GM18907 (cell line): ENCODE measurements at regions not wholly inside any gene's neighbourhood (a gene's known extent, or its start where the extent isn't known, plus 50 kb on each side); places are given as distances from the start of the nearest gene placed in this dataset.

Source experiments
- ATAC-seq: cut with Tn5 transposase; IDR thresholded peaks from one replicate; pipeline ENCODE4 v1.9.1; 2021; ENCODE audit warnings: mild to moderate bottlenecking, moderate library complexity; ENCODE audit not compliant: unreplicated experiment

DNA sequence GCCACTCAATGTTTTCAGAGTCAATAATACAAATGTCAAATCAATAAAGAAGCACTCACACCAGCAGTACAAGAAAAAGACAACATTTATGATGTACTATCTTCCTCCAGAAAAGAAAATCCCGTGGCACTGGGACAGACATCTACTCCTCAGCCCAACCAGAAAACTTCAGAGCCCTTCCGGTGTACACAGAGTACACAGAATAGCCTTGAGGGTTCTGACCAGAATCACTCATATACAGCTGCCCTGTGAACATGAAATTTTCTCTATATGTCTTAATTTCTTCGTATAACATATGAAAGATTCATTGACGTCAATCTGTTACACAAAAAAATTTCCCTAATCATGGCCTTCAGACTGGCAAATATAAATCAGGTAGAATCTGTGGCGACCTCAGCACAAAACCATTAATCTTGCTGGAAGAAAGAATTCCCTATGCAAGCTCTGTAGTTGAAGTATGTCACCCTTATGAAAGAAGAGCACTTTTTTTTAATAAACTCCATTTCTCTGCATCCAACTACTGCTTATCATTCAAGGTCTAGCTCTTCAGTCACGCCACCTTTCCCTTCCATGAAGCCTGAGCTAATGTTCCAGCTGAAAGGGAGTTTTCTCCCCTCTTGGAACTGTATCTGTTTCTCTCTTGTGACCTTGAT is 53.8 kb upstream of the PLAAT1 start:
- ATAC-seq = no peak

DNA sequence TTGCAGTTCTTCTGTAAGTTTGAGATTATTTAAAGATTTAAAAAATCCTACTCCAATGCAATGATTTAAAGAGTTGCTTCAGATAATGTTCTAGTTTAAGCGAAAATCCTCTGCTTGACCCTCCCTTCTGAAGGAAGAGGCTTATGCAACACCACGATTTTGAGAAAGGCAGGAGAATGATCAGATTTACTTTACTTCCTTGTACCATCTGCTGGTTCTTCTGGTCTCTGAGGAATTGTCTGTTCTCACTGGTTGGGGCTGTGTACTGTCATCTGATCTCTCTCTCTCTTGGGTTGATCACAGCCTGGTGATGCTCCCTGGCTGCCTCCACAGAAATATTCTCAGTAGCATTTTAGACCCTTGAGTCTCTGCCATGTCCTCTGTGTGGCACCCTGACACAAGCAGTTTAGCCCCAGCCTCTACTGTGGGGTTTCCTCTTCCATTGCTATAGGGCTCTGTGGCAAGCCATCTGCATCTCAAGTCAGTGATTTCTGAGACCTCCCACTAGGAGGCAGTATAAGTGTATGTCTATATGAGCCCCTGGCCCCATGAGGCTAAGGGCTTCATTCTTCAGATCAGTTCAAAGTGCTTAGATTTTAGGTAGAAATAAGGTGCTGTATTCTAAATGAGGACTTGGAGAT is 50.8 kb upstream of the PLAAT1 start:
- ATAC-seq = peak; percentile 73
